H9 (cell line): ENCODE measurements at regions not wholly inside any gene's neighbourhood (a gene's known extent, or its start where the extent isn't known, plus 50 kb on each side); places are given as distances from the start of the nearest gene placed in this dataset.

Experiments used
- DNase-seq: peaks from one replicate; pipeline ENCODE4 v3.0.0-alpha.2; 2017
- H2AFZ ChIP-seq: one replicate; pipeline ENCODE4 v1.6.1; 2013; ENCODE audit warnings: mild to moderate bottlenecking, low read length, control low read depth, moderate library complexity
- H2AK5ac ChIP-seq: 2 replicates; pipeline ENCODE4 v1.6.1; 2013; ENCODE audit warnings: low read length, control low read depth, mixed read lengths; ENCODE audit not compliant: insufficient read length
- H2BK120ac ChIP-seq: one replicate; pipeline ENCODE4 v1.6.1; 2013; ENCODE audit warnings: low read depth, mild to moderate bottlenecking, low read length, control low read depth, inconsistent platforms; ENCODE audit not compliant: poor library complexity, severe bottlenecking
- H2BK12ac ChIP-seq: 2 replicates; pipeline ENCODE4 v1.6.1; 2013; ENCODE audit warnings: low read length, control low read depth, mixed read lengths, low read depth; ENCODE audit not compliant: insufficient read length
- H2BK15ac ChIP-seq: 2 replicates; pipeline ENCODE4 v1.6.1; 2013; ENCODE audit warnings: low read depth, low read length, control low read depth
- H2BK20ac ChIP-seq: one replicate; pipeline ENCODE4 v1.6.1; 2013; ENCODE audit warnings: low read depth, mild to moderate bottlenecking, low read length, control low read depth, inconsistent platforms; ENCODE audit not compliant: poor library complexity, severe bottlenecking
- H2BK5ac ChIP-seq: 2 replicates; pipeline ENCODE4 v1.6.1; 2013; ENCODE audit warnings: low read length, control low read depth, mixed read lengths; ENCODE audit not compliant: insufficient read length
- H3K14ac ChIP-seq: 2 replicates; pipeline ENCODE4 v1.6.1; 2013; ENCODE audit warnings: low read length, control low read depth; ENCODE audit not compliant: insufficient read depth
- H3K18ac ChIP-seq: 2 replicates; pipeline ENCODE4 v1.6.1; 2013; ENCODE audit warnings: low read depth, mild to moderate bottlenecking, mixed read lengths, low read length, control low read depth; ENCODE audit not compliant: insufficient read length
- H3K23ac ChIP-seq: 2 replicates; pipeline ENCODE4 v1.6.1; 2013; ENCODE audit warnings: low read length, control low read depth, mixed read lengths, low read depth; ENCODE audit not compliant: insufficient read length
- H3K23me2 ChIP-seq: 2 replicates; pipeline ENCODE4 v1.6.1; 2013; ENCODE audit warnings: low read depth, mild to moderate bottlenecking, mixed read lengths, low read length, control low read depth; ENCODE audit not compliant: insufficient read length, poor library complexity, severe bottlenecking
- H3K27ac ChIP-seq: 2 replicates; pipeline ENCODE4 v1.5.1; 2013; ENCODE audit warnings: low read length, control low read depth, mixed read lengths, low read depth; ENCODE audit not compliant: insufficient read length
- H3K27me3 ChIP-seq: 2 replicates; pipeline ENCODE4 v1.6.1; 2013; ENCODE audit warnings: low read length, control low read depth, inconsistent platforms; ENCODE audit not compliant: insufficient read depth
- H3K4ac ChIP-seq: 2 replicates; pipeline ENCODE4 v1.6.1; 2013; ENCODE audit warnings: low read depth, mild to moderate bottlenecking, control low read depth, inconsistent platforms, low read length, moderate library complexity
- H3K4me1 ChIP-seq: 2 replicates; pipeline ENCODE4 v1.6.1; 2013; ENCODE audit warnings: low read length, control low read depth, inconsistent platforms; ENCODE audit not compliant: insufficient read depth
- H3K4me2 ChIP-seq: 2 replicates; pipeline ENCODE4 v1.6.1; 2013; ENCODE audit warnings: low read length, control low read depth, mixed read lengths; ENCODE audit not compliant: insufficient read length, insufficient read depth
- H3K56ac ChIP-seq: 2 replicates; pipeline ENCODE4 v1.6.1; 2013; ENCODE audit warnings: low read depth, mild to moderate bottlenecking, mixed read lengths, low read length, control low read depth; ENCODE audit not compliant: insufficient read length
- H3K79me1 ChIP-seq: 2 replicates; pipeline ENCODE4 v1.6.1; 2013; ENCODE audit warnings: low read depth, mild to moderate bottlenecking, moderate library complexity, low read length, control low read depth, inconsistent platforms; ENCODE audit not compliant: insufficient read depth, poor library complexity, severe bottlenecking
- H3K79me2 ChIP-seq: 2 replicates; pipeline ENCODE4 v1.6.1; 2013; ENCODE audit warnings: low read length, control low read depth, inconsistent platforms; ENCODE audit not compliant: insufficient read depth
- H3K9ac ChIP-seq: 2 replicates; pipeline ENCODE4 v1.6.1; 2013; ENCODE audit warnings: low read length, control low read depth, mixed read lengths; ENCODE audit not compliant: insufficient read length; ENCODE audit errors: extremely low read depth
- H3K9me3 ChIP-seq: one replicate; pipeline ENCODE4 v1.6.1; 2013; ENCODE audit warnings: low read depth, low read length, inconsistent platforms; ENCODE audit not compliant: control insufficient read depth
- H3T11ph ChIP-seq: one replicate; pipeline ENCODE4 v1.6.1; 2013; ENCODE audit warnings: mild to moderate bottlenecking, low read length, control low read depth, inconsistent platforms
- H4K20me1 ChIP-seq: one replicate; pipeline ENCODE4 v1.6.1; 2013; ENCODE audit not compliant: control insufficient read depth, insufficient read length, insufficient read depth
- H4K5ac ChIP-seq: 2 replicates; pipeline ENCODE4 v1.6.1; 2013; ENCODE audit warnings: low read depth, mild to moderate bottlenecking, mixed read lengths, low read length, control low read depth; ENCODE audit not compliant: insufficient read length
- H4K8ac ChIP-seq: replicated peaks from 2 replicates; pipeline ENCODE4 v1.6.1; 2013; ENCODE audit warnings: low read length, control low read depth, mixed read lengths, low read depth; ENCODE audit not compliant: insufficient read length
- H4K91ac ChIP-seq: 2 replicates; pipeline ENCODE4 v1.6.1; 2013; ENCODE audit warnings: low read depth, mild to moderate bottlenecking, moderate library complexity, mixed read lengths, low read length, control low read depth; ENCODE audit not compliant: insufficient read length
- H3K27ac Mint-ChIP-seq, 3 experiments: 2 replicates in 2 of 3; 3 replicates in 1 of 3; pipeline ENCODE4 v1.8.0; 2020 to 2021; ENCODE audit warnings: mixed read lengths in 3 of 3, mild to moderate bottlenecking in 1 of 3, moderate library complexity in 1 of 3
- H3K27me3 Mint-ChIP-seq: 2 replicates; pipeline ENCODE4 v1.8.0; 2021; ENCODE audit warnings: low read depth, mild to moderate bottlenecking, moderate library complexity, mixed read lengths
- H3K36me3 Mint-ChIP-seq, 3 experiments: 2 replicates in 2 of 3; 3 replicates in 1 of 3; pipeline ENCODE4 v1.8.0; 2020 to 2021; ENCODE audit warnings: low read depth in 3 of 3, mixed read lengths in 3 of 3; ENCODE audit not compliant: insufficient read depth in 1 of 3
- H3K4me1 Mint-ChIP-seq, 2 experiments: 2 replicates each; pipeline ENCODE4 v1.8.0; 2020; ENCODE audit warnings: mixed read lengths in 2 of 2
- H3K4me3 Mint-ChIP-seq, 2 experiments: 2 replicates in 1 of 2; 3 replicates in 1 of 2; pipeline ENCODE4 v1.8.0; 2020 to 2021; ENCODE audit warnings: mild to moderate bottlenecking in 2 of 2, mixed read lengths in 2 of 2, moderate library complexity in 1 of 2
- H3K9me3 Mint-ChIP-seq, 2 experiments: 2 replicates in 1 of 2; 3 replicates in 1 of 2; pipeline ENCODE4 v1.8.0; 2020; ENCODE audit warnings: mild to moderate bottlenecking in 2 of 2, mixed read lengths in 2 of 2, moderate library complexity in 1 of 2
- WGBS: extraction: QIAGEN DNeasy Blood & Tissue Kit; methylation state at CpG from one replicate; pipeline ENCODE4 v1.1.7; 2013; ENCODE audit warnings: missing lambda C conversion rate, low lambda C conversion rate, mixed read lengths; ENCODE audit not compliant: insufficient read length; ENCODE audit errors: extremely low coverage; 5-methylcytosine and 5-hydroxymethylcytosine counted together
- TF ChIP-seq, protein P1 (sequence below): fragments of 200-600 bp; sonication (generic); conservative IDR thresholded peaks from 3 replicates; pipeline ENCODE4 v1.8.0; 2021; ENCODE audit warnings: antibody characterized with exemption, mild to moderate bottlenecking

DNA sequence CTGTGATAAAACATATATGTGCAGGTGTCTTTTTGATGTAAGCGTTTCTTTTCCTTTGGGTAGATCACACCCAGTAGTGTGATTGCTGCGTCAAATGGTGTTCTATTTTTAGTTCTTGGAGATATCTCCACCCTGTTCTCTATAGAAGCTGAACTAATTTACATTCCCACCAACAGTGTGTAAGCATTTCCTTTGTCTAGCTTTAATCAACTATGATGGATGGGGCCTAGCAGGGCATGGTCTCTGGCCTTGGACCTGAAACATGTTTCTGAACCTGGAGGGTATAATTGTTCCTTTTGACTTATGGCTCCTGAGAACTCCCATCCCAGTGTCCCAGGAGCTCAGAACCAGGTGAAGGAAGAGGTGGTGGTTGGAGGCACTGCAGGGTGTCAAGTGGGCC lies 93.9 kb downstream of the HAPSTR1 start:
- no peaks in the 10 kb centered on the region for H3K27me3 ChIP-seq
- no peak overlapping the region for H4K8ac ChIP-seq
- no peak overlapping the region for H4K5ac ChIP-seq
- no peak for DNase-seq
- no peak overlapping the region for H2BK12ac ChIP-seq
- H2AK5ac ChIP-seq = no peak overlapping the region
- no peak overlapping the region for H2BK20ac ChIP-seq
- H4K20me1 ChIP-seq = no peaks in the 10 kb centered on the region
- Mint-ChIP-seq H3K27ac (no peak overlapping the region), H3K4me1 (peaks cover 7% of the 10 kb centered on the region in 2 experiments), H3K4me3 (no peak overlapping the region), H3K36me3 (no peaks in the 10 kb centered on the region; a peak in 1 of 7 replicates), H3K27me3 (no peaks in the 10 kb centered on the region), H3K9me3 (no peaks in the 10 kb centered on the region)
- H3K23me2 ChIP-seq = peaks cover 3% of the 10 kb centered on the region
- no peaks in the 10 kb centered on the region for H3K79me1 ChIP-seq
- WGBS = no CpG with 5 or more reads among the region's 2 CpGs
- H3K79me2 ChIP-seq = no peaks in the 10 kb centered on the region
- no peak overlapping the region for H2AFZ ChIP-seq
- H2BK15ac ChIP-seq = no peak overlapping the region
- no peak overlapping the region for H4K91ac ChIP-seq
- H3T11ph ChIP-seq = no peak overlapping the region
- H3K4me2 ChIP-seq = no peak overlapping the region
- H2BK120ac ChIP-seq = no peak overlapping the region
- H3K56ac ChIP-seq = no peak overlapping the region
- H3K27ac ChIP-seq = no peak overlapping the region
- no peak overlapping the region for H3K9ac ChIP-seq
- H2BK5ac ChIP-seq = no peak overlapping the region
- no peaks in the 10 kb centered on the region for H3K9me3 ChIP-seq
- no peak overlapping the region for H3K4ac ChIP-seq
- H3K4me1 ChIP-seq = no peaks in the 10 kb centered on the region
- no peak overlapping the region for H3K14ac ChIP-seq
- TF ChIP-seq, protein P1, sequence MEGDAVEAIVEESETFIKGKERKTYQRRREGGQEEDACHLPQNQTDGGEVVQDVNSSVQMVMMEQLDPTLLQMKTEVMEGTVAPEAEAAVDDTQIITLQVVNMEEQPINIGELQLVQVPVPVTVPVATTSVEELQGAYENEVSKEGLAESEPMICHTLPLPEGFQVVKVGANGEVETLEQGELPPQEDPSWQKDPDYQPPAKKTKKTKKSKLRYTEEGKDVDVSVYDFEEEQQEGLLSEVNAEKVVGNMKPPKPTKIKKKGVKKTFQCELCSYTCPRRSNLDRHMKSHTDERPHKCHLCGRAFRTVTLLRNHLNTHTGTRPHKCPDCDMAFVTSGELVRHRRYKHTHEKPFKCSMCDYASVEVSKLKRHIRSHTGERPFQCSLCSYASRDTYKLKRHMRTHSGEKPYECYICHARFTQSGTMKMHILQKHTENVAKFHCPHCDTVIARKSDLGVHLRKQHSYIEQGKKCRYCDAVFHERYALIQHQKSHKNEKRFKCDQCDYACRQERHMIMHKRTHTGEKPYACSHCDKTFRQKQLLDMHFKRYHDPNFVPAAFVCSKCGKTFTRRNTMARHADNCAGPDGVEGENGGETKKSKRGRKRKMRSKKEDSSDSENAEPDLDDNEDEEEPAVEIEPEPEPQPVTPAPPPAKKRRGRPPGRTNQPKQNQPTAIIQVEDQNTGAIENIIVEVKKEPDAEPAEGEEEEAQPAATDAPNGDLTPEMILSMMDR = no peak
- no peak overlapping the region for H3K18ac ChIP-seq
- no peak overlapping the region for H3K23ac ChIP-seq
